ENCODE measurements at regions not wholly inside any gene's neighbourhood (a gene's known extent, or its start where the extent isn't known, plus 50 kb on each side); places are given as distances from the start of the nearest gene placed in this dataset.
"Not testable (repeated sequence)": the region's sequence is repeated elsewhere in the genome, so short reads cannot be mapped to it uniquely, and the experiment has no call there.

GRCh38 chr7:17109020-17109419, 189.4 kb upstream of the AHR start:
- CTCF ChIA-PET = no interaction called here
- Histone ChIP-seq H3K9me3 (ENCODE audit: control insufficient read depth in 1 of 2, insufficient read depth in 1 of 2, low read depth in 1 of 2, low read length in 2 of 2) (no peaks in the 10 kb centered on the region), H3K27ac (ENCODE audit: low read depth, low read length) (no peak overlapping the region), H3K79me2 (ENCODE audit: insufficient read depth, low read length) (no peaks in the 10 kb centered on the region), H3K4me1 (ENCODE audit: control insufficient read depth in 1 of 2, insufficient read depth in 2 of 2, low read length in 2 of 2) (no peaks in the 10 kb centered on the region), H3K36me3 (ENCODE audit: control insufficient read depth in 1 of 2, insufficient read depth in 2 of 2, low read length in 2 of 2) (no peaks in the 10 kb centered on the region), H3K9me2 (ENCODE audit: insufficient read depth) (no peaks in the 10 kb centered on the region), H4K20me1 (ENCODE audit: insufficient read depth) (no peaks in the 10 kb centered on the region), H3K4me3 (replicated peaks in 1 of 2; ENCODE audit: low read depth in 1 of 2, low read length in 2 of 2) (no peak overlapping the region), H3K4me2 (ENCODE audit: low read length) (no peak overlapping the region), H3K27me3 (ENCODE audit: insufficient read depth, low read length) (no peaks in the 10 kb centered on the region), H2AFZ (ENCODE audit: low read depth, low read length, poor library complexity, severe bottlenecking) (no peak overlapping the region), H3K9ac (ENCODE audit: low read length) (no peak overlapping the region)
- ATAC-seq (no peak), DNase-seq (ENCODE audit: low read depth, low spot score) (no peak)
- TF ChIP-seq EZH2phosphoT487 (IDR thresholded peaks at IDR 0.05; ENCODE audit: borderline replicate concordance) = no peak
- no peak for TF ChIP-seq FOSL1 (IDR thresholded peaks at IDR 0.05; ENCODE audit: low read depth)
- no peak for TF ChIP-seq CEBPB (IDR thresholded peaks at IDR 0.05; ENCODE audit: low read depth)
- no peak for TF ChIP-seq JUND (IDR thresholded peaks at IDR 0.05)
- no peak for TF ChIP-seq POLR2A (IDR thresholded peaks at IDR 0.05; ENCODE audit: borderline replicate concordance, extremely low read depth, insufficient read depth, insufficient read length)
- TF ChIP-seq YY1 (IDR thresholded peaks at IDR 0.05; ENCODE audit: extremely low read depth, insufficient replicate concordance, low read depth, low read length) = no peak
- no peak for TF ChIP-seq EZH2 (IDR thresholded peaks at IDR 0.05)
- TF ChIP-seq RAD21 (IDR thresholded peaks at IDR 0.05; ENCODE audit: low read depth) = no peak
- TF ChIP-seq SRF (IDR thresholded peaks at IDR 0.05; ENCODE audit: low read depth) = no peak
- intact Hi-C loops (cut with micrococcal nuclease) = no loop called here
- RAD21 ChIA-PET (ENCODE audit: low non-redundant PET in 1 of 2, low total read pairs in 2 of 2, uncharacterized antibody in 2 of 2, unreplicated experiment in 2 of 2) = no interaction called here
- no TSS peak for BruUV-seq (replicated peaks)
- POLR2A ChIA-PET = no interaction called here

- H3K36me3 ChIP-seq (ENCODE audit: control insufficient read depth in 1 of 2, insufficient read depth in 2 of 2, low read length in 2 of 2); CTCF ChIA-PET; H3K9me3 ChIP-seq (ENCODE audit: control insufficient read depth in 1 of 2, insufficient read depth in 1 of 2, low read depth in 1 of 2, low read length in 2 of 2); BruUV-seq (replicated peaks); POLR2A ChIA-PET; H3K4me2 ChIP-seq (ENCODE audit: low read length); DNase-seq (ENCODE audit: low read depth, low spot score); H2AFZ ChIP-seq (ENCODE audit: low read depth, low read length, poor library complexity, severe bottlenecking); H3K79me2 ChIP-seq (ENCODE audit: insufficient read depth, low read length); ATAC-seq; H3K27ac ChIP-seq (ENCODE audit: low read depth, low read length); H3K4me1 ChIP-seq (ENCODE audit: control insufficient read depth in 1 of 2, insufficient read depth in 2 of 2, low read length in 2 of 2); H3K4me3 ChIP-seq (replicated peaks in 1 of 2; ENCODE audit: low read depth in 1 of 2, low read length in 2 of 2); RAD21 ChIA-PET (ENCODE audit: low non-redundant PET in 1 of 2, low total read pairs in 2 of 2, uncharacterized antibody in 2 of 2, unreplicated experiment in 2 of 2); H3K9ac ChIP-seq (ENCODE audit: low read length); intact Hi-C loops (cut with micrococcal nuclease); H3K9me2 ChIP-seq (ENCODE audit: insufficient read depth); H4K20me1 ChIP-seq (ENCODE audit: insufficient read depth); H3K27me3 ChIP-seq (ENCODE audit: insufficient read depth, low read length): not testable (repeated sequence)
Observed at GRCh38 chr7:17113770-17114169, 184.7 kb upstream of the AHR start.

Data from HCT116 (cell line).